Naive thymus-derived CD8-positive, alpha-beta T cell (primary cell): ENCODE measurements at regions not wholly inside any gene's neighbourhood (a gene's known extent, or its start where the extent isn't known, plus 50 kb on each side); places are given as distances from the start of the nearest gene placed in this dataset.

ENCODE experiments used
- ATAC-seq, 2 donors: fragments of 150-1000 bp; cut with Tn5 transposase in 1 of 2; sonication (Bioruptor Pico), chemical (Tn5 transposase) in 1 of 2; 1 replicate in 1 of 2; 2 replicates in 1 of 2; pipeline ENCODE4 v1.10.0; 2021; ENCODE audit warnings: mild to moderate bottlenecking in 2 of 2, moderate library complexity in 2 of 2
- POLR2A ChIA-PET: fragments of 350-600 bp; sonication (Branson Sonifier 250); formaldehyde crosslinking; loops from one replicate; lab custom pipeline; 2021; ENCODE audit warnings: antibody characterized with exemption; lab: Charles Lee
- DNase-seq, 10 donors: peaks; one replicate each; pipeline versions ENCODE4 v3.0.0 to v3.0.0-alpha.2; 2020 to 2022
- H3K27ac Mint-ChIP-seq, 10 donors: one replicate each; pipeline ENCODE4 v1.8.0; 2020 to 2022; ENCODE audit warnings: mild to moderate bottlenecking in 10 of 10, mixed read lengths in 10 of 10, moderate library complexity in 4 of 10, inconsistent platforms in 1 of 10
- H3K27me3 Mint-ChIP-seq, 5 donors: one replicate each; pipeline ENCODE4 v1.8.0; 2021 to 2022; ENCODE audit warnings: mixed read lengths in 5 of 5
- H3K36me3 Mint-ChIP-seq, 3 donors: one replicate each; pipeline ENCODE4 v1.8.0; 2020 to 2022; ENCODE audit warnings: mixed read lengths in 3 of 3, mild to moderate bottlenecking in 2 of 3, inconsistent platforms in 1 of 3
- H3K4me1 Mint-ChIP-seq, 4 donors: one replicate each; pipeline ENCODE4 v1.8.0; 2021 to 2022; ENCODE audit warnings: mixed read lengths in 4 of 4
- H3K4me3 Mint-ChIP-seq, 10 donors: one replicate each; pipeline ENCODE4 v1.8.0; 2020 to 2022; ENCODE audit warnings: mild to moderate bottlenecking in 10 of 10, mixed read lengths in 10 of 10, moderate library complexity in 6 of 10, inconsistent platforms in 1 of 10
- H3K9me3 Mint-ChIP-seq, 9 donors: one replicate each; pipeline ENCODE4 v1.8.0; 2020 to 2022; ENCODE audit warnings: mixed read lengths in 9 of 9, mild to moderate bottlenecking in 3 of 9, inconsistent platforms in 1 of 9, moderate library complexity in 1 of 9

DNA sequence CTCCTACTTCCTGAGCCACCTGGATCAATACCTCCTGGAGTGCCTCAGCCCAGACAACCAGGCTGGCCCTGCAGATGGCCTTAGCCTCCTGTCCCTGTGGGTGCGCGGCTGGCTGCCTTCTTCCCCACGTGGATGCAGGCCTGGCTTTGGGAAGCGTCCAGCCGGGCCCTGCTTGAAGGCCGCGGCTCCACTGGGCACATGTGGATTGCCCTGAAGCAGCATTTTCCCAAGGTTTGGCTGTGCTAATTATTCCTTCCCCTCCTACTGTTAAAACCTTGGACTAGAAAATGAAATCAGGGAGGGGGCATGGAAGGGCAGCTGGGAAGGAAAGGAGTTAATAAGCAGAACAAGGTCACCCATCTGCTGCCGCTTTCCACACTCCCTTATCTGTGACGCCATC, 143.0 kb upstream of the GATA6 start:
- Mint-ChIP-seq H3K9me3 (no peaks in the 10 kb centered on the region), H3K4me3 (no peak overlapping the region), H3K36me3 (no peaks in the 10 kb centered on the region), H3K27me3 (peaks cover 0 to 5% (median 2%) of the 10 kb centered on the region in 5 donors), H3K4me1 (no peaks in the 10 kb centered on the region), H3K27ac (no peak overlapping the region)
- DNase-seq (no peak), ATAC-seq (no peak)
- POLR2A ChIA-PET: no interaction called here

- H3K9me3 Mint-ChIP-seq: no peaks in the 10 kb centered on the region
- DNase-seq: no peak
- POLR2A ChIA-PET: no interaction called here
- ATAC-seq: no peak
- H3K27ac Mint-ChIP-seq: no peak overlapping the region
- no peak overlapping the region for H3K4me3 Mint-ChIP-seq
- peaks cover 0 to 5% (median 2%) of the 10 kb centered on the region in 5 donors for H3K27me3 Mint-ChIP-seq
- no peaks in the 10 kb centered on the region for H3K36me3 Mint-ChIP-seq
- no peaks in the 10 kb centered on the region for H3K4me1 Mint-ChIP-seq
Observed at GRCh38 chr18:22026889-22027288, 142.5 kb upstream of the GATA6 start.

GRCh38 chr18:22031611-22032010, 137.8 kb upstream of the GATA6 start:
- no peak overlapping the region for H3K4me3 Mint-ChIP-seq
- H3K27me3 Mint-ChIP-seq: peaks cover 0 to 5% (median 0%) of the 10 kb centered on the region in 5 donors
- POLR2A ChIA-PET: no interaction called here
- no peak for ATAC-seq
- no peak overlapping the region for H3K27ac Mint-ChIP-seq
- no peaks in the 10 kb centered on the region for H3K4me1 Mint-ChIP-seq
- no peaks in the 10 kb centered on the region for H3K9me3 Mint-ChIP-seq
- no peaks in the 10 kb centered on the region for H3K36me3 Mint-ChIP-seq
- DNase-seq: no peak

GRCh38 chr18:22032392-22032961, 136.9 kb upstream of the GATA6 start:
- Mint-ChIP-seq H3K27me3 (peaks cover 0 to 5% (median 0%) of the 10 kb centered on the region in 5 donors), H3K36me3 (no peaks in the 10 kb centered on the region), H3K27ac (no peak overlapping the region), H3K9me3 (peaks cover 0 to 2% (median 0%) of the 10 kb centered on the region in 9 donors), H3K4me3 (no peak overlapping the region), H3K4me1 (no peaks in the 10 kb centered on the region)
- ATAC-seq (no peak), DNase-seq (no peak)
- POLR2A ChIA-PET: no interaction called here

DNA sequence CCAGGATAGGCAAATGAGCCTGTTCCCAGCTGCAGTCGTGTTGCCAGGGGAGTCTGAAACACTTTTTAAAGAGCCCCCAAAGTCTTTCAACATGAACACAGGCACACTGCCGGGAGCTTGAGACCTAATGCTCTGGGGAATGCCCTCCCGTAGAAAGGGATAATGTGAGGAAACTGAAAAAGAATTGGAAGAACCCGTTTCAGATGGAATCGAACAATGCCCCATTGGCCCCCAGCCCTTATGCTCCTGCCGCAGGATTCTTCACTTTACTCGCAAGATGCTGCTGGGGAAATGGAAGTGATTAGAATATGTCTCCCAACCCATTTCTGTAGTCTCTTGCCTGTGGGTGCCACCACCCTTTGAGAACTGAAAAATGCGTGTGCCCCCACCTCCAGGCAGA, 136.3 kb upstream of the GATA6 start:
- no peaks in the 10 kb centered on the region for H3K4me1 Mint-ChIP-seq
- no peaks in the 10 kb centered on the region for H3K36me3 Mint-ChIP-seq
- ATAC-seq (no peak), DNase-seq (no peak)
- peaks cover 0 to 5% (median 0%) of the 10 kb centered on the region in 5 donors for H3K27me3 Mint-ChIP-seq
- POLR2A ChIA-PET: no interaction called here
- no peak overlapping the region for H3K27ac Mint-ChIP-seq
- no peak overlapping the region for H3K4me3 Mint-ChIP-seq
- H3K9me3 Mint-ChIP-seq: peaks cover 0 to 3% (median 0%) of the 10 kb centered on the region in 9 donors

DNA sequence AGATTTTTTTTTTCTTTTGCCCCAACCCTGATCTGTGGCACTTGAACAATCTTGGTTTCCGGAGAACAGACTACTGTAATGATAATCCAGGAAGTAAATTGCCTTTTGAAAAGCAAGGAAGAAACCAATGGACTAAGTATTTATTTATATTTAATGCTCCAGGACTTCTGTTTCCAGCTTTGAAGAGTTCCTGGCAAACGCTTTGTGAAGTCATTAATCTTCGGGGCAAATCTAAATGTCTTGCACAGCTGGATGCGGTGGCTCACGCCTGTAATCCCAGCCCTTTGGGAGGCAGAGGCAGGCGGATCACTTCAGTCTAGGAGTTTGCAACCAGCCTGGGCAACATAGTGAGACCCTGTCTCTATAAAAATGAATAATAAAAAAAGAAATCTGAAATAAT, 135.1 kb upstream of the GATA6 start:
- H3K4me1 Mint-ChIP-seq: no peaks in the 10 kb centered on the region
- H3K9me3 Mint-ChIP-seq: peaks cover 0 to 3% (median 0%) of the 10 kb centered on the region in 9 donors
- no peak overlapping the region for H3K27ac Mint-ChIP-seq
- H3K27me3 Mint-ChIP-seq: peaks cover 0 to 5% (median 0%) of the 10 kb centered on the region in 5 donors
- DNase-seq (no peak), ATAC-seq (no peak)
- H3K36me3 Mint-ChIP-seq: no peaks in the 10 kb centered on the region
- no peak overlapping the region for H3K4me3 Mint-ChIP-seq
- POLR2A ChIA-PET: no interaction called here

DNA sequence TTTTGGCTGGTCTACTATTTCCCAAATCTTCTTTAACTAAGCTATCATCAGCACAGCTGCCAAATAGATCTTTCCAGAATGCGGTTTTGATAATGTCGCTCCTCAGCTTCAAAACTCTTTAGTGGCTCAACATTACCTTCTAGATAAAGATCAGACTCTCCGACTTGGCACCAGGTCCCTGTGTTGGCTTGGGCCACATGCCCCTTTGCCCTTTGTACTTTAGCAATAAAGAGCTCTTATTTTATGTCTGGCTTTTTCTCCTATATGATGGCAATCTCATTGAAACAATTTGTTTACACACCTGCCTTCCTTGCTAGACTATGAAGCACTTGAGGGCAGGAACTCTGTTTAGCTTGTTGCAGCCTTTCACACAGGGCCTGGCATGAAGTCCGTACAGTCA, 128.9 kb upstream of the GATA6 start:
- H3K36me3 Mint-ChIP-seq: no peaks in the 10 kb centered on the region
- POLR2A ChIA-PET: no interaction called here
- no peak overlapping the region for H3K27ac Mint-ChIP-seq

DNA sequence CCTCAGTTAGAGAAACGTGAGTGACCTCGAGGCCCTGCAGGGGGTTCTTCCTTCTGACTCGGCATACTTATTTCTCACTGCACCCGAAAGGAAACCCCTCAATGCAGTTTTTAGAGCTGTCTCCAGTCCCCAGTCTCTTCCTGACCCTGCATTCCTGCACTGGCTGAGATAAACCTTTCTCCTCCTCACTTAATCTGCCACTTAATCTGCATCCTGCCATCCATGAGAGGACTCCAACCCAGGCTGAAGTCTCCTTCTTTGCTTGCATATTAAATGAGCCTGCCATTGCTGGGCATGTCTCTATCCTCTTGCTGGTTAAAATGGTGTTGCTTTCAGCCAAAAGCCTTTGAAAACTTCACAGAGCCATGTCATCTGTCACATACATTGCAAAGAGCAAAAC, 125.6 kb upstream of the GATA6 start:
- Mint-ChIP-seq H3K36me3 (no peaks in the 10 kb centered on the region), H3K4me1 (no peaks in the 10 kb centered on the region), H3K4me3 (no peak overlapping the region), H3K9me3 (peaks cover 0 to 3% (median 0%) of the 10 kb centered on the region in 9 donors), H3K27me3 (peaks cover 0 to 38% (median 3%) of the 10 kb centered on the region in 5 donors), H3K27ac (no peak overlapping the region)
- POLR2A ChIA-PET: no interaction called here
- no peak for DNase-seq
- no peak for ATAC-seq

More for the DNA sequence above, 128.9 kb upstream of the GATA6 start:
- Mint-ChIP-seq H3K4me1 (no peaks in the 10 kb centered on the region), H3K9me3 (peaks cover 0 to 3% (median 0%) of the 10 kb centered on the region in 9 donors), H3K4me3 (no peak overlapping the region), H3K27me3 (peaks cover 0 to 38% (median 3%) of the 10 kb centered on the region in 5 donors)
- ATAC-seq (no peak), DNase-seq (no peak)

DNA sequence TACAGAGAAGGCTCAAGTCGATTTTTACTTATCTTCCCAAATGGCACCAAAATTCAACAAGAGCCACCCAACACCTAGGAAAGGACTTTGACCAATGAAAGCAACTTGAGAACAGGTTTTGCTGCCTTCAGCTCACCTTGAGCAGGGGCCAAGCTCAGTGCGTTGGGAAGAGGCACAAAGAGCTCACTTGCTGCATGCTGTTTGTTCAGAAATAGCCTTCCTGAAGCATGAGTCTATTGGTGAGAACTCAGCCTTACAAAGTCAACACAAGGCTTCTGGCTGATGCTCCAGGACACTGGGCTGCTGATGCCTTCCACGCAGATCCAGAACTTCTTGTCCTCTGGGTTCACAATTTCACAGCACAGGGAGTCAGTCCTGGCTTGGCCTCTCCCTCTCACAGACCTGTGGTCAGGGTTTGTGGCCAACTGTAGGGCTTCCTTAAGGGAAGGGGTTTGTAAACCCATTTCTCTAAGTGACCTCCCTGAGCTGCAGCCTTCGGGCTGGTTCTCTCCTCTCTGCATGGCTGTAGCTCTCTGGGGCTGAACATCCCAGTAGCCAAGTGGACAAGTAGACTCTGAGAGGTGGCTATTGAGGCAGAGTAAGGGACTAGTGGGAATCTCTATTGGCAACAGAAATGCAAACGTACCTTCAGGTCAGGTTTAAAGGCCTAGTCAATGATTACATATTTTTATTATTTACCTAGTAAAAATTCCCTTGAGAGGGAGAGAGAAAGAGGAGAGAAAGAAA, 124.7 kb upstream of the GATA6 start:
- POLR2A ChIA-PET: no interaction called here
- Mint-ChIP-seq H3K4me3 (no peak overlapping the region), H3K9me3 (peaks cover 0 to 3% (median 0%) of the 10 kb centered on the region in 9 donors), H3K27ac (no peak overlapping the region), H3K4me1 (no peaks in the 10 kb centered on the region), H3K27me3 (peaks cover 0 to 35% (median 3%) of the 10 kb centered on the region in 5 donors), H3K36me3 (no peaks in the 10 kb centered on the region)
- no peak for DNase-seq
- ATAC-seq: no peak

GRCh38 chr18:22045221-22045918, 124.0 kb upstream of the GATA6 start:
- POLR2A ChIA-PET: no interaction called here

GRCh38 chr18:22046473-22046872, 122.9 kb upstream of the GATA6 start:
- POLR2A ChIA-PET: no interaction called here
- Mint-ChIP-seq H3K27ac (no peak overlapping the region), H3K27me3 (peaks cover 0 to 30% (median 3%) of the 10 kb centered on the region in 5 donors), H3K4me1 (no peaks in the 10 kb centered on the region), H3K9me3 (peaks cover 0 to 3% (median 0%) of the 10 kb centered on the region in 9 donors), H3K36me3 (no peaks in the 10 kb centered on the region), H3K4me3 (no peak overlapping the region)
- DNase-seq: no peak
- no peak for ATAC-seq

More at GRCh38 chr18:22045221-22045918, 124.0 kb upstream of the GATA6 start:
- peaks cover 0 to 30% (median 3%) of the 10 kb centered on the region in 5 donors for H3K27me3 Mint-ChIP-seq
- H3K27ac Mint-ChIP-seq: no peak overlapping the region
- no peak overlapping the region for H3K4me3 Mint-ChIP-seq
- peaks cover 0 to 3% (median 0%) of the 10 kb centered on the region in 9 donors for H3K9me3 Mint-ChIP-seq
- H3K36me3 Mint-ChIP-seq: no peaks in the 10 kb centered on the region
- no peak for ATAC-seq
- no peak for DNase-seq
- H3K4me1 Mint-ChIP-seq: no peaks in the 10 kb centered on the region

- DNase-seq (no peak), ATAC-seq (no peak)
- Mint-ChIP-seq H3K27ac (no peak overlapping the region), H3K9me3 (no peaks in the 10 kb centered on the region), H3K4me1 (no peaks in the 10 kb centered on the region), H3K27me3 (peaks cover 0 to 29% (median 3%) of the 10 kb centered on the region in 5 donors), H3K36me3 (no peaks in the 10 kb centered on the region), H3K4me3 (no peak overlapping the region)
- POLR2A ChIA-PET: no interaction called here
Observed at GRCh38 chr18:22047485-22047884, 121.9 kb upstream of the GATA6 start.

GRCh38 chr18:22048221-22048620, 121.2 kb upstream of the GATA6 start:
- Mint-ChIP-seq H3K27me3 (peaks cover 0 to 22% (median 3%) of the 10 kb centered on the region in 5 donors), H3K4me3 (no peak overlapping the region), H3K27ac (no peak overlapping the region), H3K36me3 (no peaks in the 10 kb centered on the region), H3K4me1 (no peaks in the 10 kb centered on the region), H3K9me3 (no peaks in the 10 kb centered on the region)
- DNase-seq (no peak), ATAC-seq (no peak)
- POLR2A ChIA-PET: no interaction called here
